Upper lobe of left lung (tissue), 4 donors: ENCODE measurements at regions not wholly inside any gene's neighbourhood (a gene's known extent, or its start where the extent isn't known, plus 50 kb on each side); places are given as distances from the start of the nearest gene placed in this dataset.

Source experiments
- CTCF ChIP-seq, 6 experiments: fragments of 450-650 bp in 4 of 6; fragments of 200-600 bp in 2 of 6; sonication (generic) in 2 of 6; IDR thresholded peaks; one replicate each; pipeline ENCODE4 v1.5.1; 2016 to 2019; ENCODE audit warnings: antibody characterized with exemption in 6 of 6
- POLR2AphosphoS5 ChIP-seq, 2 donors: sonication (generic); formaldehyde crosslinking; IDR thresholded peaks; one replicate each; pipeline ENCODE4 v1.5.1; 2017; ENCODE audit warnings: antibody characterized with exemption in 2 of 2

GRCh38 chr4:181670506-181670905 is 572.7 kb upstream of the TENM3 start:
- no peak for TF ChIP-seq CTCF (IDR thresholded peaks at IDR 0.05)
- no peak for TF ChIP-seq POLR2AphosphoS5 (IDR thresholded peaks at IDR 0.05)
